Left lung (tissue), 4 donors: ENCODE measurements at regions not wholly inside any gene's neighbourhood (a gene's known extent, or its start where the extent isn't known, plus 50 kb on each side); places are given as distances from the start of the nearest gene placed in this dataset.

Experiments
- ATAC-seq: fragments of 200-7000 bp; cut with Tn5 transposase; one replicate; pipeline ENCODE4 v1.9.1; 2020; ENCODE audit warnings: moderate library complexity
- DNase-seq, 4 donors: peaks; one replicate each; pipeline ENCODE4 v3.0.0-alpha.2; 2013 to 2020
- H3K27ac ChIP-seq, 2 donors: fragments of 200-600 bp; sonication (generic) in 1 of 2; one replicate each; pipeline versions ENCODE4 v1.5.0 to v1.8.0; 2020 to 2021
- H3K27me3 ChIP-seq, 2 donors: fragments of 200-600 bp; sonication (generic) in 1 of 2; one replicate each; pipeline versions ENCODE4 v1.5.0 to v1.8.0; 2020 to 2021
- H3K36me3 ChIP-seq, 2 donors: fragments of 200-600 bp; sonication (generic) in 1 of 2; one replicate each; pipeline versions ENCODE4 v1.5.0 to v1.8.0; 2020 to 2021
- H3K4me1 ChIP-seq, 2 donors: fragments of 200-600 bp; one replicate each; pipeline ENCODE4 v1.8.0; 2021
- H3K4me3 ChIP-seq, 2 donors: fragments of 200-600 bp; sonication (generic) in 1 of 2; one replicate each; pipeline versions ENCODE4 v1.5.0 to v1.8.0; 2020 to 2021; ENCODE audit warnings: mild to moderate bottlenecking in 1 of 2
- H3K9me3 ChIP-seq, 2 donors: fragments of 200-600 bp; sonication (generic) in 1 of 2; one replicate each; pipeline versions ENCODE4 v1.5.0 to v1.8.0; 2020 to 2021
- CTCF ChIP-seq, 2 donors: fragments of 200-600 bp; sonication (generic) in 1 of 2; IDR thresholded peaks; one replicate each; pipeline versions ENCODE4 v1.5.0 to v1.8.0; 2021; ENCODE audit warnings: antibody characterized with exemption in 2 of 2
- intact Hi-C, 2 donors: fragments of 100-400 bp; cut with DNase I; formaldehyde crosslinking; loops; one replicate each; pipeline versions ENCODE4 v1.11.2 to v1.14.2; 2022
- donor health status: DM: no; HTN: yes; CAD: no.
- donor health status: DM: no; HTN: no; CAD: no.

- ATAC-seq (no peak), DNase-seq (no peak)
- TF ChIP-seq CTCF (IDR thresholded peaks at IDR 0.05): no peak
- Histone ChIP-seq H3K4me3 (no peak overlapping the region), H3K4me1 (no peaks in the 10 kb centered on the region), H3K27ac (no peak overlapping the region), H3K9me3 (peaks cover 0 to 3% of the 10 kb centered on the region in 2 donors), H3K36me3 (no peaks in the 10 kb centered on the region), H3K27me3 (no peaks in the 10 kb centered on the region)
- intact Hi-C loops: no loop called here
These were observed 528.4 kb upstream of the TBX3 start for GRCh38 chr12:115212356-115212755.

DNA sequence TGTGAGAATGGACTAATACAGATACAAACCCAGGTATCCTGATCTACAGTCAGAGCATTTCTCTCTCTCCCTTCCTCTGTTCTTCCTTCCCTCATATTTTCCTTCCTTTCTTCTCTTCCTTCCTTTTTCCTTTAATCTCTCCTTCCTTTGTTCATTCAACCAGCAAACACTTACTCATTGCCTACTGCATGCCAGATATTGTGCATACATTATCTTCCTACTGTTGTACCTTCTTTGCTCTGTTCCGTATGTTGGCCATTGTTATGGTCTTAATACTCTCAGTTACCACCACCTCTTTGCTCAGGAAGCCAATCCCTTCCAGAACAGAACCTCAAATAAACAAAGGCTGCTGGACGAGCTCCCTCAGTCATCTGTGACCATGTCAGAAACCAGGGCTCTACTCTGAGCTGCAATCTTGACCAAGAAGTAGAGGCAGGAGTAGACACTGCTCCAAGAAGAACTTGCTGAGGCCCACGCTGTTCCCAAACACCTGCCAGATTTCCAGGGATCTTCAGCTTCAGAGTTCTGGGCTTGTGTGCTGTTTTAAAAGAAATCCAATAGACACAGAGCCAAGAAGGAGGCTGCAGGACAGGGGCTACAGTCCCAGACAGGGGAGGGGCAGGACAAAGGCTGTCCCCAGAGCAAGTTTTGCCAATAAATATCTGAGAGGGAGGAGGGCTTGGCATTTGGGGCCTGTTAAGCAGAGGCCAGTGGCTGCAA, 526.7 kb upstream of the TBX3 start:
- Histone ChIP-seq H3K4me1 (no peaks in the 10 kb centered on the region), H3K4me3 (no peak overlapping the region), H3K9me3 (peaks cover 0 to 3% of the 10 kb centered on the region in 2 donors), H3K36me3 (no peaks in the 10 kb centered on the region), H3K27me3 (no peaks in the 10 kb centered on the region), H3K27ac (no peak overlapping the region)
- no peak for TF ChIP-seq CTCF (IDR thresholded peaks at IDR 0.05)
- DNase-seq (no peak), ATAC-seq (no peak)
- intact Hi-C loops: no loop called here

DNA sequence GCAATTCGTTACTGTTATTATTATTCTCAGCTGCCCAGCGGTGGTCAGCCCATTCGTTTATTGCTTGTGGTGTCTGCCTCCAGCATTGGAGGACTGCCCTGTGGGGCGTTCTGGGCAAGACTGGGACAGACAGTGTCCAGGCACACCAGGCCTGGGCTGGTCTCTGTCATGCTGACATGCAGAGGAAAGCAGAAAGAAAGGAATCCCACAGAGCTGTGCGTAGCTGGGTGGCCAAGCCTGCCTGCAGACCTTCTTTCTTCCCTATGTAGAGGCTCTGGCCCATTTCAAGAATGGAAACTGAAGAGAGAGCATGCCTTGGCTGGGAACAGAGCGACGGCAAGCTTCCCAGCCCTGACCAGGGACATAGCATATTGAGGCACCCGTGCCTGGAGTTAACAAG, 525.3 kb upstream of the TBX3 start:
- ATAC-seq (no peak), DNase-seq (no peak)
- TF ChIP-seq CTCF (IDR thresholded peaks at IDR 0.05): no peak
- no peak overlapping the region for H3K27ac ChIP-seq
- intact Hi-C loops: no loop called here
- no peaks in the 10 kb centered on the region for H3K36me3 ChIP-seq
- peaks cover 0 to 3% of the 10 kb centered on the region in 2 donors for H3K9me3 ChIP-seq
- no peaks in the 10 kb centered on the region for H3K27me3 ChIP-seq
- H3K4me3 ChIP-seq: no peak overlapping the region
- H3K4me1 ChIP-seq: no peaks in the 10 kb centered on the region

GRCh38 chr12:115208098-115208497, 524.1 kb upstream of the TBX3 start:
- Histone ChIP-seq H3K36me3 (no peaks in the 10 kb centered on the region), H3K4me3 (no peak overlapping the region), H3K9me3 (peaks cover 0 to 3% of the 10 kb centered on the region in 2 donors), H3K4me1 (no peaks in the 10 kb centered on the region), H3K27me3 (no peaks in the 10 kb centered on the region), H3K27ac (no peak overlapping the region)
- TF ChIP-seq CTCF (IDR thresholded peaks at IDR 0.05): no peak
- ATAC-seq (no peak), DNase-seq (peak in 1 of 4 donors; percentile 24)
- intact Hi-C loops: no loop called here

GRCh38 chr12:115207216-115207915, 523.4 kb upstream of the TBX3 start:
- Histone ChIP-seq H3K4me3 (no peak overlapping the region), H3K36me3 (no peaks in the 10 kb centered on the region), H3K27ac (no peak overlapping the region), H3K4me1 (no peaks in the 10 kb centered on the region), H3K9me3 (peaks cover 0 to 2% of the 10 kb centered on the region in 2 donors), H3K27me3 (no peaks in the 10 kb centered on the region)
- ATAC-seq (no peak), DNase-seq (peak in 1 of 4 donors; percentile 35)
- intact Hi-C loops: no loop called here
- TF ChIP-seq CTCF (IDR thresholded peaks at IDR 0.05): no peak
